ENCODE measurements at regions not wholly inside any gene's neighbourhood (a gene's known extent, or its start where the extent isn't known, plus 50 kb on each side); places are given as distances from the start of the nearest gene placed in this dataset.

DNA sequence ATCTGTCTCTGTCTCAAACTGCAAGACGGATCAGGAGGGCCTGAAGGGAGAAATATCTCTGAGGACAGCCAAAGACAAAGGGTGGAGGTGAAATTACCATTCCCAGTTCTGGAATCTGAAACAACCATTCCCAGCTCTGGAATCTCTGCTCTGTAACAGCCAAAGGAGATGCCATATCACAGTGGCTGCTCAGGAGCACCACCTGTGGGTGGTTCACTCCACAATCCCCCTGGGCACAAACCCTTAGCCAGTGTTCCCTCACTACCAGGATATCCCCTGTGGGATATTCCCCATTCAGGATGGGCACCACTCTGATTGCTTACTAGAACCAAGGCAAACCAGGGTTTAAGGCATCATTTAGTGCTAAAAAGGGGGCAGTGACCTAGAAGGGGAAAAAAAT, 199.0 kb downstream of the HTR7 start:
- TF ChIP-seq, protein P1, sequence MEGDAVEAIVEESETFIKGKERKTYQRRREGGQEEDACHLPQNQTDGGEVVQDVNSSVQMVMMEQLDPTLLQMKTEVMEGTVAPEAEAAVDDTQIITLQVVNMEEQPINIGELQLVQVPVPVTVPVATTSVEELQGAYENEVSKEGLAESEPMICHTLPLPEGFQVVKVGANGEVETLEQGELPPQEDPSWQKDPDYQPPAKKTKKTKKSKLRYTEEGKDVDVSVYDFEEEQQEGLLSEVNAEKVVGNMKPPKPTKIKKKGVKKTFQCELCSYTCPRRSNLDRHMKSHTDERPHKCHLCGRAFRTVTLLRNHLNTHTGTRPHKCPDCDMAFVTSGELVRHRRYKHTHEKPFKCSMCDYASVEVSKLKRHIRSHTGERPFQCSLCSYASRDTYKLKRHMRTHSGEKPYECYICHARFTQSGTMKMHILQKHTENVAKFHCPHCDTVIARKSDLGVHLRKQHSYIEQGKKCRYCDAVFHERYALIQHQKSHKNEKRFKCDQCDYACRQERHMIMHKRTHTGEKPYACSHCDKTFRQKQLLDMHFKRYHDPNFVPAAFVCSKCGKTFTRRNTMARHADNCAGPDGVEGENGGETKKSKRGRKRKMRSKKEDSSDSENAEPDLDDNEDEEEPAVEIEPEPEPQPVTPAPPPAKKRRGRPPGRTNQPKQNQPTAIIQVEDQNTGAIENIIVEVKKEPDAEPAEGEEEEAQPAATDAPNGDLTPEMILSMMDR (conservative IDR thresholded peaks at IDR 0.05), result peak; percentile 19
- DNase-seq (ENCODE audit: low read depth, low spot score), result no peak

DNA sequence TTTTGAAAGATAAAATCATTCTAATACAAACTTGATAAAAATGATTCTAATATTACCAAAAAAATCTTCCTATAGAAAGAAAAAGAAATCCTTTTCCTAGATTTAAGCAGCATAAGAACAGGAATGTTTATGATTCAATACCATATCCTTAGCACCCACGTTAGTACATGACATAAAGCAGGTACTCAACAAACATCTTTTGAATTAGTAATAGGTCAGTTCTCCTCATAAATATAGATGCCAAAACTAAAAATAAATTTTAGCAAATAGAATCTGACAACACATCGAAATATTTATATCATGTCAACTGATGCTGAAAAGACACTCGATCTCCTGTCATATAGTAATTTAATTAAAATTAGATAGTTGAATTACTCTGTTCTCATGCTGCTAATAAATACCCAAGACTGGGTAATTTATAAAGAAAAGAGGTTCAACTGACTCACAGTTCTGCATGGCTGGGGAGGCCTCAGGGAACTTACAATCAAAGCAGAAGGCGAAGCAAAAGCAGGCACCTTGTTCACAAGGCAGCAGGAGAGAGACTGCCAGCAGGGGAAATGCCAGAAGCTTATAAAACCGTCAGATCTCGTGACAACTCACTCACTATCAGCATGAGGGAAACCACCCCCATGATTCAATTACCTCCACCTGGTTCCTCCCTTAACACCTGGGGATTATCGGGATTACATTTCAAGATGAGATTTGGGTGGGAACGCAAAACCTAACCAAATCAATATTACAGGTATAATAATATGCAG, 191.8 kb downstream of the HTR7 start:
- Mint-ChIP-seq H3K27ac (ENCODE audit: unreplicated experiment) (no peak overlapping the region), H3K9me3 (no peaks in the 10 kb centered on the region), H3K4me3 (no peak overlapping the region), H3K27me3 (ENCODE audit: low read depth) (peaks cover 5% of the 10 kb centered on the region), H3K4me1 (no peaks in the 10 kb centered on the region), H3K36me3 (ENCODE audit: low read depth) (no peaks in the 10 kb centered on the region)
- DNase-seq (ENCODE audit: low read depth, low spot score), result no peak
- TF ChIP-seq, protein P1 (conservative IDR thresholded peaks at IDR 0.05), result no peak

More for the DNA sequence above, 199.0 kb downstream of the HTR7 start:
- Mint-ChIP-seq H3K36me3 (ENCODE audit: low read depth) (no peaks in the 10 kb centered on the region), H3K4me1 (no peaks in the 10 kb centered on the region), H3K27ac (ENCODE audit: unreplicated experiment) (no peak overlapping the region), H3K27me3 (ENCODE audit: low read depth) (peaks cover 3% of the 10 kb centered on the region), H3K4me3 (no peak overlapping the region), H3K9me3 (peaks cover 6% of the 10 kb centered on the region)

DNA sequence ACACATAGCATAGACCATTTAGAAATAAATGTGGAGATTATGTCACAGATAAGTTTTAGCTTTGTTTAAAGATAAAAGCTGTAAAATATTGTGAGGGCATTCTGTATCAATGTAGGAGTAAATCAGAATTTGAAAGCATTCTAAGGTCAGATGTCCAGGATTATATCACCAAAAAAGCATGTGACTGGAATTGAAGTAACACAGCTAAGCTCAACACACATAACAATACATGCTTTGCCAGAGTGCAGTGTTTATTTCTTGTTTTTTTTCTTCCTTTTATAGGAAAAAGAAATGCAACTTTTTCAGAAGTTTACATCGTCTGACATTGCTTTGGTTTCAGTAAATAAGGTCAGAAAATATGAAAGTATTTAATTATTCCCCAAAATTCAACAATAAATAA, 183.4 kb downstream of the HTR7 start:
- Mint-ChIP-seq H3K36me3 (ENCODE audit: low read depth) (no peaks in the 10 kb centered on the region), H3K27me3 (ENCODE audit: low read depth) (peaks cover 18% of the 10 kb centered on the region), H3K4me1 (no peaks in the 10 kb centered on the region), H3K4me3 (no peak overlapping the region), H3K9me3 (no peaks in the 10 kb centered on the region), H3K27ac (ENCODE audit: unreplicated experiment) (no peak overlapping the region)
- DNase-seq (ENCODE audit: low read depth, low spot score), result no peak
- TF ChIP-seq, protein P1 (conservative IDR thresholded peaks at IDR 0.05), result no peak

DNA sequence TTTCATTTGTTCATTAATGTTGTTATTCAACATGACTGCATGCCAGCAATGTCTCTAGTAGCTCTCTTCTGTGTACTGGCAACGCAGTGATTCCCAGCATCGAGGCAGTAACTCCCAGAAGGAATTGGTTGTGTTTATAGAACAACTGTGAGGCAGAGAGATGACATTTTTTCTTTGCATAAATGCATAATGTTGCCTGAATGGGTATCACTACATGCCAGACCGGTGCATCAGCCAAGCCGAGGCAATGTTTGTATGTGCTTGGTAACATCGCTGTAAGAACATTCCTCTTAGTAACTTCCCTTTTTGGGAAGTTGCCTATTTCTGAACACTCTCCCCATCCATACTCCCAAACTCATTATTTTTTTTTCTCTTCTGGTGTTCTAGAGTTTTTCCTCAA, 182.9 kb downstream of the HTR7 start:
- no peak for DNase-seq (ENCODE audit: low read depth, low spot score)
- TF ChIP-seq, protein P1 (conservative IDR thresholded peaks at IDR 0.05), result no peak
- no peaks in the 10 kb centered on the region for H3K9me3 Mint-ChIP-seq
- peaks cover 18% of the 10 kb centered on the region for H3K27me3 Mint-ChIP-seq (ENCODE audit: low read depth)
- no peaks in the 10 kb centered on the region for H3K36me3 Mint-ChIP-seq (ENCODE audit: low read depth)
- no peak overlapping the region for H3K27ac Mint-ChIP-seq (ENCODE audit: unreplicated experiment)
- no peaks in the 10 kb centered on the region for H3K4me1 Mint-ChIP-seq
- no peak overlapping the region for H3K4me3 Mint-ChIP-seq

DNA sequence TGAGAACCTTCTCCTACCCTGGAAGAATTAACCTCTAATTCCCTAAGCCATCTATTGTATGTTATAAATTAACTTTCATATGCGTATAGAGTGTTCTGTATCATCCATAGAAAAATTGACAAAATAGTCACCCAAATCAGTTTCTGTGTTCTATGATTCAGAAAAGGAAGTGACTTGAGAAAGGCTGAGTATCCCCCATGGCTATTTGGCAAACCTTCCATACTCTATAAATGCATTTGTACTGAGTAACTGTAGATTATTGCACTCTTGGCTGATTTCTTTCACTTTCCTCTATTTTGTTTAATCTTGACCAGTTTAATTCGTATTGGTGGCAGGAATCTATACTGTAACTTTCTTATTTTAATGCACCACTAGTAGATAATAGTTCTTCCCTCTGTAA, 182.2 kb downstream of the HTR7 start:
- H3K27ac Mint-ChIP-seq (ENCODE audit: unreplicated experiment), result no peak overlapping the region

More for the DNA sequence above, 182.2 kb downstream of the HTR7 start:
- no peak for DNase-seq (ENCODE audit: low read depth, low spot score)
- Mint-ChIP-seq H3K4me1 (no peaks in the 10 kb centered on the region), H3K9me3 (no peaks in the 10 kb centered on the region), H3K27me3 (ENCODE audit: low read depth) (peaks cover 16% of the 10 kb centered on the region), H3K36me3 (ENCODE audit: low read depth) (no peaks in the 10 kb centered on the region), H3K4me3 (no peak overlapping the region)
- TF ChIP-seq, protein P1 (conservative IDR thresholded peaks at IDR 0.05), result no peak

All from neural crest cell (in vitro differentiated cells).